HCT116 (cell line): ENCODE measurements at regions not wholly inside any gene's neighbourhood (a gene's known extent, or its start where the extent isn't known, plus 50 kb on each side); places are given as distances from the start of the nearest gene placed in this dataset.

ENCODE experiments used
- ATAC-seq: fragments of 200-7000 bp; cut with Tn5 transposase; 2 replicates; pipeline ENCODE4 v1.9.1; 2020; ENCODE audit warnings: mild to moderate bottlenecking, moderate library complexity
- BruUV-seq: library from RNA; stranded (reverse); fragments of 400-500 nt; replicated peaks from 2 replicates; lab custom pipeline; 2021; lab: Mats Ljungman, UMichigan
- CTCF ChIA-PET: fragments of 300-600 bp; sonication (Branson Sonifier 250); formaldehyde crosslinking; loops from one replicate; lab custom pipeline; 2021; ENCODE audit warnings: antibody characterized with exemption; lab: Charles Lee
- POLR2A ChIA-PET: fragments of 300-600, 350-600 bp; sonication (Branson Sonifier 250); formaldehyde crosslinking; loops from one replicate; lab custom pipeline; 2021; ENCODE audit warnings: antibody characterized with exemption; lab: Charles Lee
- RAD21 ChIA-PET, 2 experiments: fragments of 300-600 bp; sonication (Branson Sonifier 250); formaldehyde crosslinking; loops; one replicate each; lab custom pipeline; 2023; ENCODE audit warnings: low total read pairs in 2 of 2; ENCODE audit not compliant: uncharacterized antibody in 2 of 2, unreplicated experiment in 2 of 2, low non-redundant PET in 1 of 2; lab: Charles Lee
- DNase-seq: peaks from one replicate; pipeline ENCODE4 v3.0.0-alpha.2; 2010; ENCODE audit warnings: low read depth, low spot score
- H2AFZ ChIP-seq: fragments of 200-600 bp; shearing (Covaris generic), sonication (generic); 2 replicates; pipeline ENCODE4 v1.6.1; 2017; ENCODE audit warnings: low read depth, mixed run types, mixed read lengths, antibody characterized with exemption, low read length; ENCODE audit not compliant: poor library complexity, severe bottlenecking
- H3K27ac ChIP-seq: 2 replicates; pipeline ENCODE4 v1.5.1; 2012; ENCODE audit warnings: low read depth, low read length
- H3K27me3 ChIP-seq: fragments of 200-600 bp; sonication (generic); 2 replicates; pipeline ENCODE4 v1.6.1; 2016; ENCODE audit warnings: mixed run types, low read length, mixed read lengths; ENCODE audit not compliant: insufficient read depth
- H3K36me3 ChIP-seq, 2 experiments: fragments of 200-500 bp in 1 of 2; fragments of 200-600 bp in 1 of 2; sonication (Bioruptor generic) in 1 of 2; sonication (generic) in 1 of 2; 2 replicates each; pipeline versions ENCODE4 v1.5.1 to v1.6.1; 2014 to 2016; ENCODE audit warnings: low read length in 2 of 2, inconsistent platforms in 1 of 2, mixed read lengths in 1 of 2, mixed run types in 1 of 2; ENCODE audit not compliant: insufficient read depth in 2 of 2, control insufficient read depth in 1 of 2
- H3K4me1 ChIP-seq, 2 experiments: fragments of 200-600 bp in 1 of 2; sonication (generic) in 1 of 2; 2 replicates each; pipeline versions ENCODE4 v1.5.1 to v1.6.1; 2012 to 2017; ENCODE audit warnings: low read length in 2 of 2, inconsistent platforms in 1 of 2, mild to moderate bottlenecking in 1 of 2, mixed read lengths in 1 of 2, mixed run types in 1 of 2, moderate library complexity in 1 of 2; ENCODE audit not compliant: insufficient read depth in 2 of 2, control insufficient read depth in 1 of 2
- H3K4me2 ChIP-seq: fragments of 200-600 bp; sonication (generic); 2 replicates; pipeline ENCODE4 v1.6.1; 2017; ENCODE audit warnings: mixed run types, low read length, mixed read lengths
- H3K4me3 ChIP-seq, 2 experiments: fragments of 200-600 bp in 1 of 2; sonication (generic) in 1 of 2; replicated peaks in 1 of 2; 2 replicates each; pipeline ENCODE4 v1.5.1; 2011 to 2016; ENCODE audit warnings: low read length in 2 of 2, control low read depth in 1 of 2, low read depth in 1 of 2, mild to moderate bottlenecking in 1 of 2, mixed read lengths in 1 of 2, mixed run types in 1 of 2
- H3K79me2 ChIP-seq: fragments of 200-600 bp; sonication (generic); 2 replicates; pipeline ENCODE4 v1.6.1; 2017; ENCODE audit warnings: mild to moderate bottlenecking, mixed run types, low read length, moderate library complexity, mixed read lengths; ENCODE audit not compliant: insufficient read depth
- H3K9ac ChIP-seq: fragments of 200-600 bp; sonication (generic); 2 replicates; pipeline ENCODE4 v1.6.1; 2016; ENCODE audit warnings: low read length, mixed read lengths
- H3K9me2 ChIP-seq: fragments of 200-600 bp; sonication (generic), shearing (Covaris generic); 2 replicates; pipeline ENCODE4 v1.6.1; 2017; ENCODE audit warnings: mixed run types, mild to moderate bottlenecking, moderate library complexity; ENCODE audit not compliant: insufficient read depth
- H3K9me3 ChIP-seq, 2 experiments: fragments of 200-500 bp in 1 of 2; fragments of 200-600 bp in 1 of 2; sonication (Bioruptor generic) in 1 of 2; sonication (generic) in 1 of 2; 2 replicates each; pipeline ENCODE4 v1.6.1; 2014 to 2017; ENCODE audit warnings: low read length in 2 of 2, mixed read lengths in 2 of 2, inconsistent platforms in 1 of 2, low read depth in 1 of 2, mild to moderate bottlenecking in 1 of 2, mixed run types in 1 of 2, moderate library complexity in 1 of 2; ENCODE audit not compliant: control insufficient read depth in 1 of 2, insufficient read depth in 1 of 2
- H4K20me1 ChIP-seq: fragments of 200-600 bp; sonication (generic), shearing (Covaris generic); 2 replicates; pipeline ENCODE4 v1.6.1; 2017; ENCODE audit warnings: mixed run types, mild to moderate bottlenecking, moderate library complexity; ENCODE audit not compliant: insufficient read depth
- CBX3 ChIP-seq: IDR thresholded peaks from 2 replicates; pipeline ENCODE4 v1.6.1; 2012; ENCODE audit warnings: low read depth
- EZH2 ChIP-seq: fragments of 200-600 bp; sonication (generic); IDR thresholded peaks from 2 replicates; pipeline ENCODE4 v1.6.1; 2017; ENCODE audit warnings: antibody characterized with exemption, mixed run types
- EZH2phosphoT487 ChIP-seq: fragments of 200-600 bp; IDR thresholded peaks from 2 replicates; pipeline ENCODE4 v1.6.1; 2018; ENCODE audit warnings: antibody characterized with exemption, borderline replicate concordance
- FOSL1 ChIP-seq: IDR thresholded peaks from 2 replicates; pipeline ENCODE4 v1.6.1; 2012; ENCODE audit warnings: low read depth
- JUND ChIP-seq: IDR thresholded peaks from 2 replicates; pipeline ENCODE4 v1.6.1; 2012
- POLR2A ChIP-seq: IDR thresholded peaks from 2 replicates; pipeline ENCODE4 v1.7.0; 2011; ENCODE audit warnings: borderline replicate concordance; ENCODE audit not compliant: insufficient read depth, insufficient read length; ENCODE audit errors: extremely low read depth
- SP1 ChIP-seq: IDR thresholded peaks from 2 replicates; pipeline ENCODE4 v1.6.1; 2012; ENCODE audit warnings: low read depth
- SRF ChIP-seq: IDR thresholded peaks from 2 replicates; pipeline ENCODE4 v1.6.1; 2012; ENCODE audit warnings: low read depth
- TCF7L2 ChIP-seq: IDR thresholded peaks from 2 replicates; pipeline ENCODE4 v1.7.0; 2011; ENCODE audit warnings: borderline replicate concordance, inconsistent platforms; ENCODE audit not compliant: insufficient read depth, insufficient read length; ENCODE audit errors: extremely low read depth
- YY1 ChIP-seq: IDR thresholded peaks from 2 replicates; pipeline ENCODE4 v1.6.1; 2011; ENCODE audit warnings: low read length, low read depth, moderate library complexity, mild to moderate bottlenecking; ENCODE audit not compliant: insufficient replicate concordance; ENCODE audit errors: extremely low read depth
- ZFX ChIP-seq: fragments of 450-650 bp; IDR thresholded peaks from 2 replicates; pipeline ENCODE4 v1.6.1; 2017
- intact Hi-C: fragments of 100-400 bp; cut with micrococcal nuclease; formaldehyde crosslinking; loops from 2 replicates; pipeline ENCODE4 v1.10.0; 2022
- TF ChIP-seq, protein P1 (sequence below): IDR thresholded peaks from 2 replicates; pipeline ENCODE4 v1.6.1; 2012; ENCODE audit warnings: low read depth
- TF ChIP-seq, protein P2 (sequence below): IDR thresholded peaks from 2 replicates; pipeline ENCODE4 v1.6.1; 2012
- TF ChIP-seq, protein P3 (sequence below): IDR thresholded peaks from 2 replicates; pipeline ENCODE4 v1.6.1; 2012
- TF ChIP-seq, protein P4 (sequence below), 3 experiments: fragments of 200-600 bp in 1 of 3; sonication (generic) in 1 of 3; IDR thresholded peaks in 2 of 3; conservative IDR thresholded peaks in 1 of 3; 2 replicates each; pipeline ENCODE4 v1.5.1; 2012 to 2017; ENCODE audit warnings: low read depth in 2 of 3, low read length in 2 of 3, antibody characterized with exemption in 1 of 3, borderline replicate concordance in 1 of 3, control low read depth in 1 of 3, mild to moderate bottlenecking in 1 of 3, mixed read lengths in 1 of 3, mixed run types in 1 of 3, moderate library complexity in 1 of 3; ENCODE audit not compliant: insufficient read depth in 1 of 3

DNA sequence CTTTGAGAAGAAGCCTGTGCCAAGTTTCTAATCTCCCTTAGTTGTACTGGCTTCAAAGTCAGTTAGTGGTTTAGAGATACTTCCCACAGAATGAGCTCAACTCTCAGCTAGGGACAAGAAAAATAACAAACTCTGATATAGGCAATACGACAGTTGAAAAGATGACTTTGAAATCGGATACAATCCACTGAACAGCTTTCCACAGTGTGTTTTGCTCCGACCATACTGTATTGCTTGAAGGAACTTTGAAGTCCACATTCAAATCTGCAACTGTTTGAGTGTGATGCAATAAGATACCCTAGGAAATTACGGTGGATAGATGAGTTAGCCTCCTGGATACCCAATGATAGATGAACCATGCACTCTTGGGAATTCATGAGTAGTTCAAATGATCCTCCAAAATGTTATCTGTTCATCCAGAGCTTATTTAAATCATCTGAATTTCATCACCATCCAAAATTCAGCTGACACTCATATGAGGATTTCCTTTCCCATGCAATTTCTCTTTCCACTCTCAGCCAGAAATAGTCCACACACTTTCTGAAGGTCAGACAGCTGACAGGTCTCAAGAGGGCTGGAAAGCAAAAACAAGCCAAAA lies 443.8 kb downstream of the HAO1 start:
- no peak overlapping the region for H2AFZ ChIP-seq
- no peaks in the 10 kb centered on the region for H3K4me1 ChIP-seq
- H3K36me3 ChIP-seq = no peaks in the 10 kb centered on the region
- no peaks in the 10 kb centered on the region for H4K20me1 ChIP-seq
- ATAC-seq (no peak), DNase-seq (no peak)
- BruUV-seq = no TSS peak
- H3K4me3 ChIP-seq = no peak overlapping the region
- CTCF ChIA-PET = no interaction called here
- no peaks in the 10 kb centered on the region for H3K9me2 ChIP-seq
- POLR2A ChIA-PET = no interaction called here
- no peak overlapping the region for H3K4me2 ChIP-seq
- no peak for TF ChIP-seq ZFX
- TF ChIP-seq TCF7L2 = no peak
- no peak for TF ChIP-seq SP1
- no peak for TF ChIP-seq SRF
- TF ChIP-seq, all 23 proteins: peak for 0
- H3K27me3 ChIP-seq = no peaks in the 10 kb centered on the region
- H3K9ac ChIP-seq = no peak overlapping the region
- no peaks in the 10 kb centered on the region for H3K79me2 ChIP-seq
- intact Hi-C loops = no loop called here
- H3K27ac ChIP-seq = no peak overlapping the region
- RAD21 ChIA-PET = no interaction called here
- peaks cover 0 to 23% of the 10 kb centered on the region in 2 experiments; a peak in 1 of 4 replicates for H3K9me3 ChIP-seq

DNA sequence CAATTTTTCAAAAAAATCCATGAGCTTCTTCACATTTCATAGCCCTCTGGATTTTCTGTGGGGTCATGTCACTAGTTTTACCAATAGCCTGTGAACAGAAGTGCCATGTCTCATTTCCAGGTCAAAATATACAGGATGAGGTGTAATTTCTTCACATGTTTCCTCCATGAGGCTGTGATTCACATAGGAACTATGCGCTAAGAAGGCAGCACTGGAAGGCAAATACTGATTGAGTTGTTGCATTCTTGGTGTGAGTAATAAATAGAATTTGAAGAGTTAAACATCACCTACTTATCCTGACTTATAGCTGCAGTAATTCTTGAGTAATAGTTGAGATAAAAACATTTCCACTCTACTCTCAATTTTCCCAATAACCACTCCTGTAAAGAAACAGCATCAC lies 442.3 kb downstream of the HAO1 start:
- no peak overlapping the region for H3K27ac ChIP-seq
- intact Hi-C loops = no loop called here
- H3K9ac ChIP-seq = no peak overlapping the region
- ATAC-seq = no peak
- no peak for DNase-seq
- no peak overlapping the region for H3K4me2 ChIP-seq
- H3K36me3 ChIP-seq = no peaks in the 10 kb centered on the region
- POLR2A ChIA-PET = no interaction called here
- BruUV-seq = no TSS peak
- no peaks in the 10 kb centered on the region for H4K20me1 ChIP-seq
- H3K79me2 ChIP-seq = no peaks in the 10 kb centered on the region
- H3K9me2 ChIP-seq = no peaks in the 10 kb centered on the region
- no peak overlapping the region for H2AFZ ChIP-seq
- RAD21 ChIA-PET = no interaction called here
- CTCF ChIA-PET = no interaction called here
- H3K4me1 ChIP-seq = no peaks in the 10 kb centered on the region
- H3K4me3 ChIP-seq = no peak overlapping the region
- H3K9me3 ChIP-seq = peaks cover 0 to 19% of the 10 kb centered on the region in 2 experiments; a peak in 1 of 4 replicates
- H3K27me3 ChIP-seq = no peaks in the 10 kb centered on the region
- no peak for TF ChIP-seq EZH2phosphoT487
- no peak for TF ChIP-seq EZH2
- TF ChIP-seq YY1 = no peak
- TF ChIP-seq TCF7L2 = no peak
- TF ChIP-seq, protein P1, sequence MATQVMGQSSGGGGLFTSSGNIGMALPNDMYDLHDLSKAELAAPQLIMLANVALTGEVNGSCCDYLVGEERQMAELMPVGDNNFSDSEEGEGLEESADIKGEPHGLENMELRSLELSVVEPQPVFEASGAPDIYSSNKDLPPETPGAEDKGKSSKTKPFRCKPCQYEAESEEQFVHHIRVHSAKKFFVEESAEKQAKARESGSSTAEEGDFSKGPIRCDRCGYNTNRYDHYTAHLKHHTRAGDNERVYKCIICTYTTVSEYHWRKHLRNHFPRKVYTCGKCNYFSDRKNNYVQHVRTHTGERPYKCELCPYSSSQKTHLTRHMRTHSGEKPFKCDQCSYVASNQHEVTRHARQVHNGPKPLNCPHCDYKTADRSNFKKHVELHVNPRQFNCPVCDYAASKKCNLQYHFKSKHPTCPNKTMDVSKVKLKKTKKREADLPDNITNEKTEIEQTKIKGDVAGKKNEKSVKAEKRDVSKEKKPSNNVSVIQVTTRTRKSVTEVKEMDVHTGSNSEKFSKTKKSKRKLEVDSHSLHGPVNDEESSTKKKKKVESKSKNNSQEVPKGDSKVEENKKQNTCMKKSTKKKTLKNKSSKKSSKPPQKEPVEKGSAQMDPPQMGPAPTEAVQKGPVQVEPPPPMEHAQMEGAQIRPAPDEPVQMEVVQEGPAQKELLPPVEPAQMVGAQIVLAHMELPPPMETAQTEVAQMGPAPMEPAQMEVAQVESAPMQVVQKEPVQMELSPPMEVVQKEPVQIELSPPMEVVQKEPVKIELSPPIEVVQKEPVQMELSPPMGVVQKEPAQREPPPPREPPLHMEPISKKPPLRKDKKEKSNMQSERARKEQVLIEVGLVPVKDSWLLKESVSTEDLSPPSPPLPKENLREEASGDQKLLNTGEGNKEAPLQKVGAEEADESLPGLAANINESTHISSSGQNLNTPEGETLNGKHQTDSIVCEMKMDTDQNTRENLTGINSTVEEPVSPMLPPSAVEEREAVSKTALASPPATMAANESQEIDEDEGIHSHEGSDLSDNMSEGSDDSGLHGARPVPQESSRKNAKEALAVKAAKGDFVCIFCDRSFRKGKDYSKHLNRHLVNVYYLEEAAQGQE = no peak
- no peak for TF ChIP-seq FOSL1
- TF ChIP-seq ZFX = no peak
- TF ChIP-seq, protein P2, sequence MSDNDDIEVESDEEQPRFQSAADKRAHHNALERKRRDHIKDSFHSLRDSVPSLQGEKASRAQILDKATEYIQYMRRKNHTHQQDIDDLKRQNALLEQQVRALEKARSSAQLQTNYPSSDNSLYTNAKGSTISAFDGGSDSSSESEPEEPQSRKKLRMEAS = no peak
- TF ChIP-seq CBX3 = no peak
- TF ChIP-seq POLR2A = no peak
- TF ChIP-seq, protein P3, sequence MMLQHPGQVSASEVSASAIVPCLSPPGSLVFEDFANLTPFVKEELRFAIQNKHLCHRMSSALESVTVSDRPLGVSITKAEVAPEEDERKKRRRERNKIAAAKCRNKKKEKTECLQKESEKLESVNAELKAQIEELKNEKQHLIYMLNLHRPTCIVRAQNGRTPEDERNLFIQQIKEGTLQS = no peak
- TF ChIP-seq, protein P4, sequence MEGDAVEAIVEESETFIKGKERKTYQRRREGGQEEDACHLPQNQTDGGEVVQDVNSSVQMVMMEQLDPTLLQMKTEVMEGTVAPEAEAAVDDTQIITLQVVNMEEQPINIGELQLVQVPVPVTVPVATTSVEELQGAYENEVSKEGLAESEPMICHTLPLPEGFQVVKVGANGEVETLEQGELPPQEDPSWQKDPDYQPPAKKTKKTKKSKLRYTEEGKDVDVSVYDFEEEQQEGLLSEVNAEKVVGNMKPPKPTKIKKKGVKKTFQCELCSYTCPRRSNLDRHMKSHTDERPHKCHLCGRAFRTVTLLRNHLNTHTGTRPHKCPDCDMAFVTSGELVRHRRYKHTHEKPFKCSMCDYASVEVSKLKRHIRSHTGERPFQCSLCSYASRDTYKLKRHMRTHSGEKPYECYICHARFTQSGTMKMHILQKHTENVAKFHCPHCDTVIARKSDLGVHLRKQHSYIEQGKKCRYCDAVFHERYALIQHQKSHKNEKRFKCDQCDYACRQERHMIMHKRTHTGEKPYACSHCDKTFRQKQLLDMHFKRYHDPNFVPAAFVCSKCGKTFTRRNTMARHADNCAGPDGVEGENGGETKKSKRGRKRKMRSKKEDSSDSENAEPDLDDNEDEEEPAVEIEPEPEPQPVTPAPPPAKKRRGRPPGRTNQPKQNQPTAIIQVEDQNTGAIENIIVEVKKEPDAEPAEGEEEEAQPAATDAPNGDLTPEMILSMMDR (IDR thresholded peaks at IDR 0.05 in 2 of 3, conservative IDR thresholded peaks at IDR 0.05 in 1 of 3; ENCODE audit: borderline replicate concordance in 1 of 3, insufficient read depth in 1 of 3, low read depth in 2 of 3, low read length in 2 of 3) = no peak
- TF ChIP-seq SRF = no peak
- no peak for TF ChIP-seq JUND
